ENCODE measurements at regions not wholly inside any gene's neighbourhood (a gene's known extent, or its start where the extent isn't known, plus 50 kb on each side); places are given as distances from the start of the nearest gene placed in this dataset.

- no peak for TF ChIP-seq CTCF (IDR thresholded peaks at IDR 0.05)
- no peak for TF ChIP-seq POLR2A (IDR thresholded peaks at IDR 0.05)
Observed at GRCh38 chr2:154945984-154946383, 247.5 kb downstream of the KCNJ3 start.

All from Peyer's patch (tissue), 4 donors.